AG09309 (cell line): ENCODE measurements at regions not wholly inside any gene's neighbourhood (a gene's known extent, or its start where the extent isn't known, plus 50 kb on each side); places are given as distances from the start of the nearest gene placed in this dataset.

Experiments used
- DNase-seq: peaks from one replicate; pipeline ENCODE4 v3.0.0-alpha.2; 2010; ENCODE audit warnings: low read depth
- H3K4me3 ChIP-seq: 2 replicates; pipeline ENCODE4 v1.5.1; 2011; ENCODE audit warnings: mild to moderate bottlenecking, low read depth, low read length, moderate library complexity; ENCODE audit not compliant: control insufficient read depth
- CTCF ChIP-seq: IDR thresholded peaks from 2 replicates; pipeline ENCODE4 v1.5.1; 2011; ENCODE audit warnings: mild to moderate bottlenecking, low read depth, low read length, inconsistent platforms; ENCODE audit not compliant: insufficient read depth, control insufficient read depth; ENCODE audit errors: missing control alignments

- no peak for TF ChIP-seq CTCF
- DNase-seq = no peak
- H3K4me3 ChIP-seq = no peak overlapping the region
These were observed 356.0 kb upstream of the GALNT5 start for GRCh38 chr2:156901373-156902031.

- TF ChIP-seq CTCF = no peak
- DNase-seq = no peak
- no peak overlapping the region for H3K4me3 ChIP-seq
These were observed 354.2 kb upstream of the GALNT5 start for GRCh38 chr2:156903335-156903734.

GRCh38 chr2:156907806-156908205 lies 349.7 kb upstream of the GALNT5 start:
- TF ChIP-seq CTCF = no peak
- H3K4me3 ChIP-seq = no peak overlapping the region
- no peak for DNase-seq

GRCh38 chr2:156908825-156909224 lies 348.7 kb upstream of the GALNT5 start:
- peak; percentile 48 for DNase-seq
- no peak for TF ChIP-seq CTCF

GRCh38 chr2:156909983-156910382 lies 347.5 kb upstream of the GALNT5 start:
- DNase-seq = no peak
- TF ChIP-seq CTCF = no peak
- H3K4me3 ChIP-seq = no peak overlapping the region

More at GRCh38 chr2:156908825-156909224, 348.7 kb upstream of the GALNT5 start:
- H3K4me3 ChIP-seq = no peak overlapping the region

GRCh38 chr2:156915332-156915731 lies 342.2 kb upstream of the GALNT5 start:
- no peak for DNase-seq
- H3K4me3 ChIP-seq = no peak overlapping the region
- TF ChIP-seq CTCF = no peak
